ENCODE measurements at regions not wholly inside any gene's neighbourhood (a gene's known extent, or its start where the extent isn't known, plus 50 kb on each side); places are given as distances from the start of the nearest gene placed in this dataset.

- TF ChIP-seq ZNF462 (CRISPR knock-in tag; IDR thresholded peaks at IDR 0.05) (no peak), CREB1 (CRISPR knock-in tag; IDR thresholded peaks at IDR 0.05; ENCODE audit: low read depth) (no peak), EZH2phosphoT487 (IDR thresholded peaks at IDR 0.05; ENCODE audit: unreplicated experiment) (no peak), NANOG (IDR thresholded peaks at IDR 0.05; ENCODE audit: borderline replicate concordance) (no peak), EZH2 (IDR thresholded peaks at IDR 0.05; ENCODE audit: low read depth, unreplicated experiment) (no peak)
Observed at GRCh38 chr20:21618759-21619416, 86.6 kb upstream of the PAX1 start (continued).

- Mint-ChIP-seq H3K4me3 (no peak overlapping the region), H3K27me3 (ENCODE audit: insufficient read depth, low read depth, poor library complexity) (no peaks in the 10 kb centered on the region), H3K36me3 (ENCODE audit: low read depth) (no peaks in the 10 kb centered on the region), H3K9me3 (no peaks in the 10 kb centered on the region), H3K27ac (no peak overlapping the region), H3K4me1 (no peaks in the 10 kb centered on the region; the same call in 2 of the 3 replicates)
- ATAC-seq (peak; percentile 97), DNase-seq (ENCODE audit: low spot score) (peak; percentile 81)
- TF ChIP-seq CREB1 (CRISPR knock-in tag; IDR thresholded peaks at IDR 0.05; ENCODE audit: low read depth) = 0 out of 2 replicates have a peak, but pooled peaks have one; percentile 11
- TF ChIP-seq, protein P1, sequence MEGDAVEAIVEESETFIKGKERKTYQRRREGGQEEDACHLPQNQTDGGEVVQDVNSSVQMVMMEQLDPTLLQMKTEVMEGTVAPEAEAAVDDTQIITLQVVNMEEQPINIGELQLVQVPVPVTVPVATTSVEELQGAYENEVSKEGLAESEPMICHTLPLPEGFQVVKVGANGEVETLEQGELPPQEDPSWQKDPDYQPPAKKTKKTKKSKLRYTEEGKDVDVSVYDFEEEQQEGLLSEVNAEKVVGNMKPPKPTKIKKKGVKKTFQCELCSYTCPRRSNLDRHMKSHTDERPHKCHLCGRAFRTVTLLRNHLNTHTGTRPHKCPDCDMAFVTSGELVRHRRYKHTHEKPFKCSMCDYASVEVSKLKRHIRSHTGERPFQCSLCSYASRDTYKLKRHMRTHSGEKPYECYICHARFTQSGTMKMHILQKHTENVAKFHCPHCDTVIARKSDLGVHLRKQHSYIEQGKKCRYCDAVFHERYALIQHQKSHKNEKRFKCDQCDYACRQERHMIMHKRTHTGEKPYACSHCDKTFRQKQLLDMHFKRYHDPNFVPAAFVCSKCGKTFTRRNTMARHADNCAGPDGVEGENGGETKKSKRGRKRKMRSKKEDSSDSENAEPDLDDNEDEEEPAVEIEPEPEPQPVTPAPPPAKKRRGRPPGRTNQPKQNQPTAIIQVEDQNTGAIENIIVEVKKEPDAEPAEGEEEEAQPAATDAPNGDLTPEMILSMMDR (conservative IDR thresholded peaks at IDR 0.05; ENCODE audit: low read depth in 2 of 2) = peak; percentile 94 to 98
- TF ChIP-seq REST (IDR thresholded peaks at IDR 0.05; ENCODE audit: unreplicated experiment) = no peak
- no peaks in the 10 kb centered on the region for H3K9me2 ChIP-seq (ENCODE audit: insufficient read depth)
- H3K4me2 ChIP-seq = no peak overlapping the region
- H3K4me1 ChIP-seq (ENCODE audit: insufficient read depth) = no peaks in the 10 kb centered on the region
- H4K20me1 ChIP-seq (replicated peaks; ENCODE audit: insufficient read depth) = no peaks in the 10 kb centered on the region
- H3K36me3 ChIP-seq (ENCODE audit: insufficient read depth) = no peaks in the 10 kb centered on the region
- H3K79me2 ChIP-seq (replicated peaks; ENCODE audit: insufficient read depth) = no peaks in the 10 kb centered on the region
- no peak overlapping the region for H3K4me3 ChIP-seq
- no peaks in the 10 kb centered on the region for H3K27me3 ChIP-seq (ENCODE audit: insufficient read depth)
- no peak overlapping the region for H2AFZ ChIP-seq
- H3F3A ChIP-seq (replicated peaks; ENCODE audit: low read depth) = no peaks in the 10 kb centered on the region
- H3K27ac ChIP-seq (ENCODE audit: low read depth) = no peak overlapping the region
Observed at GRCh38 chr20:21615617-21616080, 89.8 kb upstream of the PAX1 start.
